PC-3 (cell line): ENCODE measurements at regions not wholly inside any gene's neighbourhood (a gene's known extent, or its start where the extent isn't known, plus 50 kb on each side); places are given as distances from the start of the nearest gene placed in this dataset.

Experiments
- EZH2 ChIP-seq: fragments of 300-600 bp; sonication (generic); IDR thresholded peaks from one replicate; pipeline ENCODE4 v1.6.1; 2017; ENCODE audit warnings: antibody characterized with exemption, mild to moderate bottlenecking, low read length; ENCODE audit not compliant: unreplicated experiment
- TF ChIP-seq, protein P1 (sequence below): fragments of 300-600 bp; sonication (generic); conservative IDR thresholded peaks from 2 replicates; pipeline ENCODE4 v1.5.1; 2017; ENCODE audit warnings: antibody characterized with exemption, low read depth, mild to moderate bottlenecking, low read length

DNA sequence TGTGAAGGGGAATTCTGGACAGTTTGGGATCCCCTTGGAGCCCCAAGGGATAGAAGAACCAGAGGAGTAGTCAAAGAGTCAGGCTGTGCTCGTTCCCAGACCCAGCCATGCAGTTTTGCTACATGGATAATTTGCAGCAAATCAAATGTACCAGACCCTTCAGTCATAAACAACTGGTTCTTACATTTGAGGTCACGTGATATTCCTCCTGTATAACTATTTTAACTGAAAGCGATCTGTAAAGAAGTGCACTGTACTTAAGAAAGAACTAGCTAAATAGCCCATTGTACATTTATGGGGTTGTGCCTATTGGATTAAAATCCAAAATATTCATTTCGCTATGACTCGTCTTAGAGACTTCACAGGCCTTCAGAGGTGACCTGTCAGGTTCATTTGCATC is 550.2 kb upstream of the TENM3 start:
- TF ChIP-seq, protein P1, sequence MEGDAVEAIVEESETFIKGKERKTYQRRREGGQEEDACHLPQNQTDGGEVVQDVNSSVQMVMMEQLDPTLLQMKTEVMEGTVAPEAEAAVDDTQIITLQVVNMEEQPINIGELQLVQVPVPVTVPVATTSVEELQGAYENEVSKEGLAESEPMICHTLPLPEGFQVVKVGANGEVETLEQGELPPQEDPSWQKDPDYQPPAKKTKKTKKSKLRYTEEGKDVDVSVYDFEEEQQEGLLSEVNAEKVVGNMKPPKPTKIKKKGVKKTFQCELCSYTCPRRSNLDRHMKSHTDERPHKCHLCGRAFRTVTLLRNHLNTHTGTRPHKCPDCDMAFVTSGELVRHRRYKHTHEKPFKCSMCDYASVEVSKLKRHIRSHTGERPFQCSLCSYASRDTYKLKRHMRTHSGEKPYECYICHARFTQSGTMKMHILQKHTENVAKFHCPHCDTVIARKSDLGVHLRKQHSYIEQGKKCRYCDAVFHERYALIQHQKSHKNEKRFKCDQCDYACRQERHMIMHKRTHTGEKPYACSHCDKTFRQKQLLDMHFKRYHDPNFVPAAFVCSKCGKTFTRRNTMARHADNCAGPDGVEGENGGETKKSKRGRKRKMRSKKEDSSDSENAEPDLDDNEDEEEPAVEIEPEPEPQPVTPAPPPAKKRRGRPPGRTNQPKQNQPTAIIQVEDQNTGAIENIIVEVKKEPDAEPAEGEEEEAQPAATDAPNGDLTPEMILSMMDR = no peak
- no peak for TF ChIP-seq EZH2
